Activated B cell treated with CpG ODN at 0.5 μM for 24 hours (primary cell): ENCODE measurements at regions not wholly inside any gene's neighbourhood (a gene's known extent, or its start where the extent isn't known, plus 50 kb on each side); places are given as distances from the start of the nearest gene placed in this dataset.

Experiments
- ATAC-seq: fragments of 200-7000 bp; cut with Tn5 transposase; one replicate; pipeline ENCODE4 v1.10.0; 2021; ENCODE audit warnings: low read depth, mild to moderate bottlenecking, moderate library complexity
- CTCF ChIA-PET: fragments of 350-600 bp; sonication (Branson Sonifier 250); formaldehyde crosslinking; loops from one replicate; lab custom pipeline; 2021; ENCODE audit warnings: antibody characterized with exemption; lab: Charles Lee
- POLR2A ChIA-PET: fragments of 350-600 bp; sonication (Branson Sonifier 250); formaldehyde crosslinking; loops from one replicate; lab custom pipeline; 2021; ENCODE audit warnings: antibody characterized with exemption; lab: Charles Lee
- DNase-seq: peaks from one replicate; pipeline ENCODE4 v3.0.0; 2022
- H3K27ac Mint-ChIP-seq: one replicate; pipeline ENCODE4 v1.8.0; 2020; ENCODE audit warnings: mixed read lengths
- H3K27me3 Mint-ChIP-seq: one replicate; pipeline ENCODE4 v1.8.0; 2021; ENCODE audit warnings: mixed read lengths
- H3K36me3 Mint-ChIP-seq: one replicate; pipeline ENCODE4 v1.8.0; 2021; ENCODE audit warnings: low read depth, mixed read lengths
- H3K4me1 Mint-ChIP-seq: one replicate; pipeline ENCODE4 v1.8.0; 2021; ENCODE audit warnings: mixed read lengths
- H3K4me3 Mint-ChIP-seq: one replicate; pipeline ENCODE4 v1.8.0; 2020; ENCODE audit warnings: mild to moderate bottlenecking, mixed read lengths
- H3K9me3 Mint-ChIP-seq: one replicate; pipeline ENCODE4 v1.8.0; 2020; ENCODE audit warnings: mixed read lengths
- intact Hi-C: fragments of 100-400 bp; cut with micrococcal nuclease; formaldehyde crosslinking; loops from one replicate; pipeline ENCODE4 v1.15.1; 2024
- TF ChIP-seq, protein P1 (sequence below): fragments of 200-600 bp; IDR thresholded peaks from one replicate; pipeline ENCODE4 v1.8.0; 2022; ENCODE audit warnings: antibody characterized with exemption, mild to moderate bottlenecking

GRCh38 chr6:168223150-168223549, 96.4 kb downstream of the DACT2 start:
- H3K27ac Mint-ChIP-seq: no peak overlapping the region
- TF ChIP-seq, protein P1, sequence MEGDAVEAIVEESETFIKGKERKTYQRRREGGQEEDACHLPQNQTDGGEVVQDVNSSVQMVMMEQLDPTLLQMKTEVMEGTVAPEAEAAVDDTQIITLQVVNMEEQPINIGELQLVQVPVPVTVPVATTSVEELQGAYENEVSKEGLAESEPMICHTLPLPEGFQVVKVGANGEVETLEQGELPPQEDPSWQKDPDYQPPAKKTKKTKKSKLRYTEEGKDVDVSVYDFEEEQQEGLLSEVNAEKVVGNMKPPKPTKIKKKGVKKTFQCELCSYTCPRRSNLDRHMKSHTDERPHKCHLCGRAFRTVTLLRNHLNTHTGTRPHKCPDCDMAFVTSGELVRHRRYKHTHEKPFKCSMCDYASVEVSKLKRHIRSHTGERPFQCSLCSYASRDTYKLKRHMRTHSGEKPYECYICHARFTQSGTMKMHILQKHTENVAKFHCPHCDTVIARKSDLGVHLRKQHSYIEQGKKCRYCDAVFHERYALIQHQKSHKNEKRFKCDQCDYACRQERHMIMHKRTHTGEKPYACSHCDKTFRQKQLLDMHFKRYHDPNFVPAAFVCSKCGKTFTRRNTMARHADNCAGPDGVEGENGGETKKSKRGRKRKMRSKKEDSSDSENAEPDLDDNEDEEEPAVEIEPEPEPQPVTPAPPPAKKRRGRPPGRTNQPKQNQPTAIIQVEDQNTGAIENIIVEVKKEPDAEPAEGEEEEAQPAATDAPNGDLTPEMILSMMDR: no peak
- H3K4me1 Mint-ChIP-seq: no peaks in the 10 kb centered on the region
- ChIA-PET POLR2A (no interaction called here), CTCF (no interaction called here)
- intact Hi-C loops: no loop called here
- H3K4me3 Mint-ChIP-seq: no peak overlapping the region
- no peak for DNase-seq
- no peaks in the 10 kb centered on the region for H3K27me3 Mint-ChIP-seq
- no peak for ATAC-seq
- H3K36me3 Mint-ChIP-seq: no peaks in the 10 kb centered on the region
- peaks cover 2% of the 10 kb centered on the region for H3K9me3 Mint-ChIP-seq

DNA sequence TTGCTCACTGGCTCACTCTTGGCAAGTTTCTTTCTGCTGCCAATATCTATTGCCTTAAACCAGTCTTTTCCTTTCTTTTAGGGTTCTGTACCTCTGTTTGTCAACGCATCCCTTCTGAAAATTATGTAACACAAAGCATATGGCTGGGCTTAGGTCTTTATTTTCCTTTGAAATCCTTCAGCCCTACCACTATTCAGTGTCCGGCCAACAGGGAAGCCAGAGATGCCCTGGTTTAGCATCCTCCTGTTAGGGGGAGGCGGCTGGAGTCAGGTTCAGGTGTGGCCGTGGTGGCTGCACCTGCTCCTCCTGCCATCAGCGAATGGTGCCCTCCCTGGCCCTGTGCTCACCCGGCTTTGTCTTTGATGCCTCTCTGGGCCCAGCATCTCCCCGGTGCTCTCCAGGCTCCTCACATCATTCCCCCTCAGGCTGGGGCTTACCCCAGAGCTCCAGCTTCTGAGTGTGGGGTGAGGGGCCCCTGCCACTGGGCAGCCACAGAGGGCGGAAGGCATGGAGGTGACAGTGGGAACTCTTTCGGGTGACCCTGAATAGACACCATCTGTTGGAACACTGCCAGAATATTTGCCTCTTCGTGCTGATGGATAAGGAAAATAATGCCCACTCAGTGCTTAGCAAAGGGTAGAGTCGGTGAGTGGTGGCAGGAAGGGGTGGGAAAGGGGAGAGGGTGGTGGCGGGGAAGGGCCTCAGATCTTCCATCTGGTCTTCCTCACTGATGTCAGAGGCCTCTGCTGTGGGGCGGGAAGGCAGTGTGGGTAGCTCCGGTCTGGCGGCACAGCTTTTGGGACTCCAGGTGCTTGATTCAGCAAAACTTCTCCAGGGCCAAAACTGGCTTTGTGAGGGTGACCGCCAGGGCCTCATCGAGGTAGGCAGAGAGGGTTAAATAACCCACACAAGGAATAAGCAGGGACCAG, 97.2 kb downstream of the DACT2 start:
- POLR2A ChIA-PET: no interaction called here
- H3K4me3 Mint-ChIP-seq: no peak overlapping the region
- no peaks in the 10 kb centered on the region for H3K4me1 Mint-ChIP-seq
- no peak overlapping the region for H3K27ac Mint-ChIP-seq
- DNase-seq: no peak
- no peaks in the 10 kb centered on the region for H3K36me3 Mint-ChIP-seq
- ATAC-seq: no peak
- no peaks in the 10 kb centered on the region for H3K27me3 Mint-ChIP-seq
- TF ChIP-seq, protein P1: no peak
- CTCF ChIA-PET: no interaction called here
- H3K9me3 Mint-ChIP-seq: peaks cover 2% of the 10 kb centered on the region
- intact Hi-C loops: no loop called here

GRCh38 chr6:168221497-168222079, 98.0 kb downstream of the DACT2 start:
- intact Hi-C loops: no loop called here
- TF ChIP-seq, protein P1: no peak
- ATAC-seq (no peak), DNase-seq (no peak)
- Mint-ChIP-seq H3K4me1 (no peaks in the 10 kb centered on the region), H3K36me3 (no peaks in the 10 kb centered on the region), H3K9me3 (peaks cover 2% of the 10 kb centered on the region), H3K27ac (no peak overlapping the region), H3K27me3 (no peaks in the 10 kb centered on the region), H3K4me3 (no peak overlapping the region)
- ChIA-PET CTCF (no interaction called here), POLR2A (no interaction called here)

DNA sequence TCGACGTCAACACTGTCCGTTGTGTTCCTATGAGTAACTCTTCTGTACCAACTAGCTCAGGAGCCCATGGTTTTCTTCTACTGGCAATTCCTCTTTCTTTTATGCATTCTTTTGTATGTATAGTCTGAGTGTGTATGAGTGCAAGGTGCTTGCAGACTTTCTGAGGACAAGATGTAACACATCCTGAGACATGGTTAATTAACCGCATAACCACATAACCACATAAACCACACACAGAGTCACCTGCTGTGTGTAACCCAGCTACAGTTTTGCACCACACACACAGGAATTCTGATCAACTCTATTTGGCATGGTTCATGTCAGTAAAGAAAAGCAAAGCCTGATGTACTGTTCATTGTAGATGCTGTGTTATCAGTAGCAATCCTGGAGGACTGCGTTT, 98.6 kb downstream of the DACT2 start:
- CTCF ChIA-PET: no interaction called here
- Mint-ChIP-seq H3K27ac (no peak overlapping the region), H3K4me3 (no peak overlapping the region), H3K4me1 (no peaks in the 10 kb centered on the region), H3K9me3 (peaks cover 2% of the 10 kb centered on the region), H3K36me3 (no peaks in the 10 kb centered on the region), H3K27me3 (no peaks in the 10 kb centered on the region)
- intact Hi-C loops: no loop called here
- POLR2A ChIA-PET: no interaction called here
- TF ChIP-seq, protein P1: no peak
- ATAC-seq (no peak), DNase-seq (no peak)

DNA sequence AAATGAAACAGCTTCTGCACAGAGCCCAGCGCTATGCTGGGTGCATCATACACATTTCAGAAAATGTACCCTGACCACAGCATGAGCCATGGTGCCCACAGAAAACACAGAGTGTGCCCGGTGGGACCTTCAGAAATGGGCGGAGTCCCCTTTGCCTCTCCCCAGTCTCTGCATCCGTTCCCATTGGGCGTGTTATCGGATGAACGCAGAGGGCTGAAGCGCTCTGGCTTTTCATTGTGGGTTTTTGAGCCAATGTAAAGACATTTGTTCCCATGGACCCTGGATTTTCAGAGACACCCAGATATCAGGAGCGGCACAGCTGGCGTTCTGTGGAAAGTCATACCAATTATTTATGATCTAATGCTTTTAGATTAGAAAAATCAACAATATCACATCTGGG, 99.8 kb downstream of the DACT2 start:
- H3K36me3 Mint-ChIP-seq: no peaks in the 10 kb centered on the region
- POLR2A ChIA-PET: no interaction called here
- peaks cover 2% of the 10 kb centered on the region for H3K9me3 Mint-ChIP-seq
- ATAC-seq: no peak
- H3K27me3 Mint-ChIP-seq: no peaks in the 10 kb centered on the region
- no peak overlapping the region for H3K27ac Mint-ChIP-seq
- TF ChIP-seq, protein P1: no peak
- H3K4me3 Mint-ChIP-seq: no peak overlapping the region
- no peak for DNase-seq
- CTCF ChIA-PET: no interaction called here
- H3K4me1 Mint-ChIP-seq: no peaks in the 10 kb centered on the region
- intact Hi-C loops: no loop called here
